ENCODE measurements at regions not wholly inside any gene's neighbourhood (a gene's known extent, or its start where the extent isn't known, plus 50 kb on each side); places are given as distances from the start of the nearest gene placed in this dataset.

DNA sequence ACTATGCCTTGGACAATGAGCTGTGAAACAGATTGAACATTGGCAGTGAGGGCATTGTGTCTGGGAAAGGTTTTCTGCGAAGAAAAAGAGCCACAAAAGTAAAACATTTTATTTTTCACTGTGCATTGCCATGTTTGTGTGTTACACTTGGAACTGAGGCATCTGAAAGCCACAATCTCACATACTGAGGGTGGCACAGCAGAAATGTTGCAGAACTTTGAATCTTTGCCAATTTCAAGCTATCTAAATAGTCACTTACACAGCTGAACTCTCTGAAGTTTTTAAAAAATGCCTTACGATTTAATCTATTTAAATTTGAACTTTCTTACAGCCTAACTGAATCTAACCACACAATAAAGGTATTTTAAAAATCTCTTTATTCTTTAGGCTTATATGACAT lies 154.1 kb upstream of the GRM7 start:
- Histone ChIP-seq H3K36me3 (replicated peaks) (no peaks in the 10 kb centered on the region), H3K4me3 (ENCODE audit: low read depth, low read length) (no peak overlapping the region), H3K27ac (no peak overlapping the region), H3K27me3 (replicated peaks) (no peaks in the 10 kb centered on the region)
- TF ChIP-seq, protein P1, sequence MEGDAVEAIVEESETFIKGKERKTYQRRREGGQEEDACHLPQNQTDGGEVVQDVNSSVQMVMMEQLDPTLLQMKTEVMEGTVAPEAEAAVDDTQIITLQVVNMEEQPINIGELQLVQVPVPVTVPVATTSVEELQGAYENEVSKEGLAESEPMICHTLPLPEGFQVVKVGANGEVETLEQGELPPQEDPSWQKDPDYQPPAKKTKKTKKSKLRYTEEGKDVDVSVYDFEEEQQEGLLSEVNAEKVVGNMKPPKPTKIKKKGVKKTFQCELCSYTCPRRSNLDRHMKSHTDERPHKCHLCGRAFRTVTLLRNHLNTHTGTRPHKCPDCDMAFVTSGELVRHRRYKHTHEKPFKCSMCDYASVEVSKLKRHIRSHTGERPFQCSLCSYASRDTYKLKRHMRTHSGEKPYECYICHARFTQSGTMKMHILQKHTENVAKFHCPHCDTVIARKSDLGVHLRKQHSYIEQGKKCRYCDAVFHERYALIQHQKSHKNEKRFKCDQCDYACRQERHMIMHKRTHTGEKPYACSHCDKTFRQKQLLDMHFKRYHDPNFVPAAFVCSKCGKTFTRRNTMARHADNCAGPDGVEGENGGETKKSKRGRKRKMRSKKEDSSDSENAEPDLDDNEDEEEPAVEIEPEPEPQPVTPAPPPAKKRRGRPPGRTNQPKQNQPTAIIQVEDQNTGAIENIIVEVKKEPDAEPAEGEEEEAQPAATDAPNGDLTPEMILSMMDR (IDR thresholded peaks at IDR 0.05; ENCODE audit: low read depth, low read length, missing control alignments), result no peak
- no peak for DNase-seq
- in situ Hi-C loops (cut with HindIII; ENCODE audit: low pct_ligation_motif_present, low sequenced_read_pairs), result no loop called here

DNA sequence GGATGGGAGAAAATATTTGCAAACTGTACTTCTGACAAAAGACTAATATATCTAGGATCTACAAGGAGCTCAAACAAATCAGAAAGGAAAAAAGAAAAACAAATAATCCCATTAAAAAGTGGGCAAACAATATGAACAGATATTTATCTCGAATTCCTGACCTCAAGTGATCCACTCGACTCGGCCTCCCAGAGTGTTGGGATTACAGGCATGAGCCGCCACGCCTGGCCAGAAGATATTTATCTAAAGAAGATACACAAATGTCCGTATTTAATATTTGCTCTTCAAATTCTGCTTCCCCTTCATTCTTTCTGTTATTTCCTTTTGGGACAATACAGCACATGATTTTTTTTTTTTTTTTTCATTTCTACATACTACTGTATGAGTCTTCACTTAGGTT lies 151.7 kb upstream of the GRM7 start:
- DNase-seq, result no peak
- no peak overlapping the region for H3K27ac ChIP-seq
- no peaks in the 10 kb centered on the region for H3K27me3 ChIP-seq (replicated peaks)
- no peaks in the 10 kb centered on the region for H3K36me3 ChIP-seq (replicated peaks)
- in situ Hi-C loops (cut with HindIII; ENCODE audit: low pct_ligation_motif_present, low sequenced_read_pairs), result no loop called here
- H3K4me3 ChIP-seq (ENCODE audit: low read depth, low read length), result no peak overlapping the region
- TF ChIP-seq, protein P1 (IDR thresholded peaks at IDR 0.05; ENCODE audit: low read depth, low read length, missing control alignments), result no peak

DNA sequence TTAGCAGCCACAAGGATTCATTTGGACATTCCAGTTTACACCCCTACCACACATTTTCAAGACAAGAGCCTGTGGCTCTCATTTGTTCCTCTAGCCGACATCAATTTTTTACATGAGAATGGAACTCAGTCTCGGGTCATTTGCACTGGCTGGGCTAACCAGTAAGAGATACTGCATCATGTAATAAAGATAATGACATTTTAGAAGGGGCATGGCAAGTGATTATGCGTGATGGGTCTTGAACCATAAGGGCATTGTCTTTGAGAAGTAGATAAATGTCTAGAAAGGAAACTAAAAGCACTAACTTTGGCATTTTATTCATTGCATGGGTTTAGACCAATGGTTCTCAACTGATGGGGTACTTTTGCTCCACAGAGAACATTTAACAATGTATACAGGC lies 146.0 kb upstream of the GRM7 start:
- Histone ChIP-seq H3K36me3 (replicated peaks) (no peaks in the 10 kb centered on the region), H3K27me3 (replicated peaks) (no peaks in the 10 kb centered on the region), H3K27ac (no peak overlapping the region), H3K4me3 (ENCODE audit: low read depth, low read length) (no peak overlapping the region)
- no peak for DNase-seq
- in situ Hi-C loops (cut with HindIII; ENCODE audit: low pct_ligation_motif_present, low sequenced_read_pairs), result no loop called here
- TF ChIP-seq, protein P1 (IDR thresholded peaks at IDR 0.05; ENCODE audit: low read depth, low read length, missing control alignments), result no peak

DNA sequence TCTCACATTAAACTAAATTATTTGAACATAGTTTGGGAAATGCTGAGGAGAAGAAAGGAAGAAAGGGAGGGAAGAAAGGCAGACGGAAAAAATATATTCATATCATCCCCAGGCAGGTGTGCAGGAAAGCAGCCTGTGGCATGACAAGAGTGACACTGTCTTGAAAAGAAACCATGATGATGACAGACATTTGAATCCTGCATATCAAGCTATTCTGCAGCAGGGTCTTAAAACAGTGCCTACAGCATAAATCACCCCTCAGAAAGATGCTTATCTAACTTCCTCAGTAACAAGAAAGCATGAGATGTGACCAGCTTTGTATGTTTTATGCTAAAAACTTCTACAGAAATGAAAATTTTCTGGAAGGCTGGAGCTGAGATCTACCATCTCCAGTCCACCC lies 144.5 kb upstream of the GRM7 start:
- no peak for DNase-seq
- H3K27me3 ChIP-seq (replicated peaks), result no peaks in the 10 kb centered on the region
- TF ChIP-seq, protein P1 (IDR thresholded peaks at IDR 0.05; ENCODE audit: low read depth, low read length, missing control alignments), result no peak

DNA sequence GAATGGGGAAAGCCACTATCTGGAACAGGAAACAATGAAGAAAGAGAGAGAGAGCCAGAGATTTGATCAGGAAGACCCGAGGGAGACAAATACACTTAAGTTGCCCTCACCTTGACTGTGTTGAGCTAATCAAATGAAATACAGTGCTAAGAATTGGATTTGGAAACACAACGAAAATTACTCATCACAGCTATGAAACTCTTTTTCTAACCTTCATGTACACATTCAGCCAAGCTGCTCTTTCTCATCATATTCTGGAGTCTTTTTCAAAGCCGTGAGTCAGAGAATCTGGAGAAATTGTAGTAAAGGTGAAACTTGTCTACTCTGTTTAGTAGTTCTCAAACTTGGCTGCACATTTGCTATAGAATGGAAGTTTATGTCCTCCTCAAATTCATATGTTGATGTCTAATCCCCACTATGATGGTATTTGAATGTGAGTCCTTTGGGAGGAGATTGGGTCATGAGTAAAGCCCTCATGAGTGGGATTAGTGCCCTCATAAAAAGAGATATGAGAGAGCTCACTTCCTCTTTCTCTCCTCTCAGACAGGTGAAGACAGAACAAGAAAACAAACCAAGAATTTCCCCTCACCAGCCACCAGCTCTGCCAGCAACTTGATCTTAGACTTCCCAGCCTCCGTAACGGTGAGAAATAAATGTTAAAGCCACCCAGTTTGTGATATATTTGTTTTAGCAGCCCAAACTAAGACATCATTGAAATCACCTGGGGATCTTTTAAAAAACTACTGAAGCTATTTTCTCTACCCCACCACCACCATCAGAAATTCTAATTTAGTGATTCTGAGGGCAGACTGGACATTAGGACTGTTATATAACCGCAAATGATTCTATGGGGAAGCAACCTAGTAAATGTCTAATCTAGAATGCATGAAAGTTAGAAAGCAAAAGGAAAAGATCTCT lies 143.6 kb upstream of the GRM7 start:
- no peak for DNase-seq
- H3K27me3 ChIP-seq (replicated peaks), result no peaks in the 10 kb centered on the region
- H3K4me3 ChIP-seq (ENCODE audit: low read depth, low read length), result no peak overlapping the region
- in situ Hi-C loops (cut with HindIII; ENCODE audit: low pct_ligation_motif_present, low sequenced_read_pairs), result no loop called here
- H3K36me3 ChIP-seq (replicated peaks), result no peaks in the 10 kb centered on the region
- TF ChIP-seq, protein P1 (IDR thresholded peaks at IDR 0.05; ENCODE audit: low read depth, low read length, missing control alignments), result no peak
- H3K27ac ChIP-seq, result no peak overlapping the region

More for the DNA sequence above, 144.5 kb upstream of the GRM7 start:
- Histone ChIP-seq H3K27ac (no peak overlapping the region), H3K36me3 (replicated peaks) (no peaks in the 10 kb centered on the region), H3K4me3 (ENCODE audit: low read depth, low read length) (no peak overlapping the region)
- in situ Hi-C loops (cut with HindIII; ENCODE audit: low pct_ligation_motif_present, low sequenced_read_pairs), result no loop called here
